SK-N-MC (cell line): ENCODE measurements at regions not wholly inside any gene's neighbourhood (a gene's known extent, or its start where the extent isn't known, plus 50 kb on each side); places are given as distances from the start of the nearest gene placed in this dataset.
A peak's percentile ranks its signal among the peaks of the same experiment; 100 is the strongest.
"Not testable (repeated sequence)": the region's sequence is repeated elsewhere in the genome, so short reads cannot be mapped to it uniquely, and the experiment has no call there.

Source experiments
- DNase-seq: peaks from one replicate; pipeline ENCODE4 v3.0.0-alpha.2; 2011; ENCODE audit warnings: low read depth, low spot score
- H3K27ac ChIP-seq: fragments of 200-600 bp; sonication (generic); 2 replicates; pipeline ENCODE4 v1.5.1; 2016; ENCODE audit warnings: mixed run types
- H3K36me3 ChIP-seq: fragments of 200-600 bp; sonication (generic); 2 replicates; pipeline ENCODE4 v1.6.1; 2017; ENCODE audit warnings: antibody characterized with exemption, low read length, mixed read lengths; ENCODE audit not compliant: insufficient read depth
- H3K4me3 ChIP-seq: fragments of 200-600 bp; sonication (generic); 2 replicates; pipeline ENCODE4 v1.5.1; 2016
- H3K9ac ChIP-seq: fragments of 200-600 bp; sonication (generic); 2 replicates; pipeline ENCODE4 v1.8.0; 2017; ENCODE audit warnings: mixed run types, mixed read lengths; ENCODE audit not compliant: insufficient read length
- H3K9me3 ChIP-seq: fragments of 200-600 bp; sonication (generic); 2 replicates; pipeline ENCODE4 v1.6.1; 2017; ENCODE audit warnings: low read depth, mild to moderate bottlenecking, antibody characterized with exemption, low read length, moderate library complexity, mixed read lengths
- EZH2 ChIP-seq: fragments of 200-600 bp; sonication (generic); IDR thresholded peaks from one replicate; pipeline ENCODE4 v1.6.1; 2017; ENCODE audit warnings: antibody characterized with exemption
- FOXP2 ChIP-seq: optimal IDR thresholded peaks from 2 replicates; pipeline ENCODE3; 2011; ENCODE audit warnings: mild to moderate bottlenecking, moderate library complexity; ENCODE audit not compliant: insufficient read depth; ENCODE audit errors: extremely low read length, control extremely low read depth
- POLR2AphosphoS5 ChIP-seq: IDR thresholded peaks from 2 replicates; pipeline ENCODE4 v1.6.1; 2012; ENCODE audit warnings: mild to moderate bottlenecking, low read depth, low read length, borderline replicate concordance

- no peak overlapping the region for H3K9ac ChIP-seq
Observed at GRCh38 chr12:82578725-82579124, 108.0 kb upstream of the TMTC2 start.

GRCh38 chr12:82583756-82584155 lies 103.0 kb upstream of the TMTC2 start:
- Histone ChIP-seq H3K9ac (no peak overlapping the region), H3K9me3 (no peaks in the 10 kb centered on the region), H3K27ac (no peak overlapping the region), H3K36me3 (no peaks in the 10 kb centered on the region), H3K4me3 (no peak overlapping the region)
- TF ChIP-seq FOXP2, result no peak
- no peak for TF ChIP-seq EZH2
- no peak for TF ChIP-seq POLR2AphosphoS5
- DNase-seq, result no peak

More at GRCh38 chr12:82578725-82579124, 108.0 kb upstream of the TMTC2 start:
- Histone ChIP-seq H3K9me3 (no peaks in the 10 kb centered on the region), H3K27ac (no peak overlapping the region), H3K4me3 (no peak overlapping the region), H3K36me3 (no peaks in the 10 kb centered on the region)
- DNase-seq, result no peak
- TF ChIP-seq POLR2AphosphoS5, result no peak
- no peak for TF ChIP-seq EZH2
- no peak for TF ChIP-seq FOXP2

- H3K36me3 ChIP-seq, result no peaks in the 10 kb centered on the region
- H3K9me3 ChIP-seq, result no peaks in the 10 kb centered on the region
- H3K9ac ChIP-seq, result no peak overlapping the region
- no peak overlapping the region for H3K4me3 ChIP-seq
- H3K27ac ChIP-seq, result no peak overlapping the region
- TF ChIP-seq FOXP2, result no peak
- no peak for TF ChIP-seq POLR2AphosphoS5
- TF ChIP-seq EZH2, result no peak
- no peak for DNase-seq
Observed at GRCh38 chr12:82593143-82593542, 93.6 kb upstream of the TMTC2 start.

GRCh38 chr12:82593901-82594396 lies 92.8 kb upstream of the TMTC2 start:
- no peak overlapping the region for H3K4me3 ChIP-seq
- H3K27ac ChIP-seq, result no peak overlapping the region
- H3K36me3 ChIP-seq, result no peaks in the 10 kb centered on the region
- no peak overlapping the region for H3K9ac ChIP-seq
- no peaks in the 10 kb centered on the region for H3K9me3 ChIP-seq
- TF ChIP-seq EZH2, result no peak
- DNase-seq, result no peak

- Histone ChIP-seq H3K27ac (no peak overlapping the region), H3K9me3 (no peaks in the 10 kb centered on the region), H3K36me3 (no peaks in the 10 kb centered on the region), H3K4me3 (no peak overlapping the region), H3K9ac (no peak overlapping the region)
- TF ChIP-seq POLR2AphosphoS5 (no peak), FOXP2 (no peak), EZH2 (no peak)
- no peak for DNase-seq
Observed at GRCh38 chr12:82595941-82596340, 90.8 kb upstream of the TMTC2 start.

- Histone ChIP-seq H3K4me3 (no peak overlapping the region), H3K9me3 (no peaks in the 10 kb centered on the region), H3K27ac (no peak overlapping the region)
Observed at GRCh38 chr12:82596483-82596882, 90.2 kb upstream of the TMTC2 start.

GRCh38 chr12:82600379-82600778 lies 86.3 kb upstream of the TMTC2 start:
- DNase-seq, result no peak
- no peak for TF ChIP-seq EZH2
- no peak for TF ChIP-seq FOXP2
- TF ChIP-seq POLR2AphosphoS5, result no peak
- H3K36me3 ChIP-seq, result no peaks in the 10 kb centered on the region
- H3K27ac ChIP-seq, result no peak overlapping the region
- H3K4me3 ChIP-seq, result no peak overlapping the region
- H3K9ac ChIP-seq, result no peak overlapping the region
- no peaks in the 10 kb centered on the region for H3K9me3 ChIP-seq

More at GRCh38 chr12:82596483-82596882, 90.2 kb upstream of the TMTC2 start:
- no peak for TF ChIP-seq EZH2
- TF ChIP-seq POLR2AphosphoS5, result no peak
- no peak for TF ChIP-seq FOXP2
- DNase-seq, result no peak
- Histone ChIP-seq H3K36me3 (no peaks in the 10 kb centered on the region), H3K9ac (no peak overlapping the region)

- not testable (repeated sequence) for H3K9ac ChIP-seq, H3K36me3 ChIP-seq, H3K9me3 ChIP-seq, DNase-seq, H3K27ac ChIP-seq, H3K4me3 ChIP-seq
Observed at GRCh38 chr12:82603647-82604046, 83.1 kb upstream of the TMTC2 start.

- Histone ChIP-seq H3K9me3 (no peaks in the 10 kb centered on the region), H3K36me3 (no peaks in the 10 kb centered on the region), H3K27ac (no peak overlapping the region), H3K4me3 (no peak overlapping the region), H3K9ac (no peak overlapping the region)
- DNase-seq, result no peak
- TF ChIP-seq FOXP2 (no peak), POLR2AphosphoS5 (no peak), EZH2 (no peak)
Observed at GRCh38 chr12:82605115-82605514, 81.6 kb upstream of the TMTC2 start.

- Histone ChIP-seq H3K4me3 (peak overlapping the region; percentile 16; the same call in 1 of the 2 replicates), H3K27ac (peak overlapping the region; percentile 52; the same call in 1 of the 2 replicates), H3K36me3 (no peaks in the 10 kb centered on the region), H3K9ac (no peak overlapping the region), H3K9me3 (no peaks in the 10 kb centered on the region)
- TF ChIP-seq FOXP2 (no peak), EZH2 (no peak), POLR2AphosphoS5 (no peak)
- peak; percentile 45 for DNase-seq
Observed at GRCh38 chr12:82608706-82609105, 78.0 kb upstream of the TMTC2 start.
